GM12872 (cell line): ENCODE measurements at regions not wholly inside any gene's neighbourhood (a gene's known extent, or its start where the extent isn't known, plus 50 kb on each side); places are given as distances from the start of the nearest gene placed in this dataset.

Experiments
- TF ChIP-seq, protein P1 (sequence below): IDR thresholded peaks from 3 replicates; pipeline ENCODE4 v1.5.1; 2011; ENCODE audit warnings: low read depth, mild to moderate bottlenecking, low read length, moderate library complexity; ENCODE audit not compliant: insufficient read depth

DNA sequence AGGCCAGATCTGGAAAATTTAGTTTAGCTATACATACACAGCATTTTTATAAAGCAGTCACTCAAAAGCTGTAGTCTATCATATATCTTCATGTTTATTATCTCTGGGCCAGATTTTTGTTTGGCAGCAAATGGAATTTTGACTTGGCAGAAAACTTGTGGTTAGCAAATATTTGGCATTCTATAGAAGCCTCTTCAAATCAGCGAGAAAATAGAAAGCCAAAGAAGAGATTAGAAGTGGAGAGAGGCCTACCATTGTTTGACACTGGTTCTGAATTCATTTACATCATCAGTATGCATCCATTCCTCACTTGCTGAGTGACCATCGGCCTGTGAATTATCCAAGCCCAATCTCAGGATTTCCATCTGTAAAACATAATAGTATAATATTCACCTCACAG lies 1077.6 kb downstream of the GALC start:
- TF ChIP-seq, protein P1, sequence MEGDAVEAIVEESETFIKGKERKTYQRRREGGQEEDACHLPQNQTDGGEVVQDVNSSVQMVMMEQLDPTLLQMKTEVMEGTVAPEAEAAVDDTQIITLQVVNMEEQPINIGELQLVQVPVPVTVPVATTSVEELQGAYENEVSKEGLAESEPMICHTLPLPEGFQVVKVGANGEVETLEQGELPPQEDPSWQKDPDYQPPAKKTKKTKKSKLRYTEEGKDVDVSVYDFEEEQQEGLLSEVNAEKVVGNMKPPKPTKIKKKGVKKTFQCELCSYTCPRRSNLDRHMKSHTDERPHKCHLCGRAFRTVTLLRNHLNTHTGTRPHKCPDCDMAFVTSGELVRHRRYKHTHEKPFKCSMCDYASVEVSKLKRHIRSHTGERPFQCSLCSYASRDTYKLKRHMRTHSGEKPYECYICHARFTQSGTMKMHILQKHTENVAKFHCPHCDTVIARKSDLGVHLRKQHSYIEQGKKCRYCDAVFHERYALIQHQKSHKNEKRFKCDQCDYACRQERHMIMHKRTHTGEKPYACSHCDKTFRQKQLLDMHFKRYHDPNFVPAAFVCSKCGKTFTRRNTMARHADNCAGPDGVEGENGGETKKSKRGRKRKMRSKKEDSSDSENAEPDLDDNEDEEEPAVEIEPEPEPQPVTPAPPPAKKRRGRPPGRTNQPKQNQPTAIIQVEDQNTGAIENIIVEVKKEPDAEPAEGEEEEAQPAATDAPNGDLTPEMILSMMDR, result no peak

DNA sequence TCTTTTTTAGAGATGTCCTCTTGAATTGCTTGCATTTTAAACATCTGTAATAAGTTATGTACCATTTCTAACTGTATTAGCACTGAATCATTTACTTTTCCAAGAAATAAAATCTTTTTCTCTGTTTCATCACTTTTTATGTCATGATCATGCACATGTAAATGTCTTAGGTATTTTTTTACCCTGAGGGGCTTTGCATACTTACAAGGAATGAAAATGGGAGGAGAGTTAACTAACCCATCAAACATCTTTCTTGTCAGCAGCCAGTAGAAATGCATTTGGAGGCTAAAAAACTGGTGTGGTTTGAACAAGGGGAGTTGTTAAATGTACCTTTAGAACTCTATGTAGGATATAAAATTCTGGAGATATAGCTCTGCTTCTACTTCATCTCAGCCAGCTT lies 1080.3 kb downstream of the GALC start:
- TF ChIP-seq, protein P1, result no peak

DNA sequence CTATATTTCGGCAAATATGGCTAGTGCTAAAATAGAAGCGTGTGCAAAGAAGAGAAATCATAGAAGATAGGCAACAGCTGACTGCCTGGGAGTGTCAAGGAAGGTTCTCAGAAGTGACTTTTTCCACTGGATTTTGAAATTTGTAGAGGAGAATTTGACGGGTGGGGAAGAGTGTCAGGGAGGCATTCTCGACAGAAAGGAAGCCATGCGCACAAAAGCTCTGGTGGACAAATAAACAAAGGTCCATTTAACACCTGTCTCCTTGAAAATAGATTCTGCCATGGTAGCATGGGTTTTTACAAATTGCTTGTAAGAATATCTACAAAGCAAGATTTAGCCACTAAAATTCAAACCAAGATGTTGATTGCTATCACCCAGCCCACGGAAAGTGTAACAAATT lies 1081.5 kb downstream of the GALC start:
- TF ChIP-seq, protein P1, result no peak

GRCh38 chr14:86902176-86902950 lies 1090.6 kb downstream of the GALC start:
- TF ChIP-seq, protein P1, result no peak

GRCh38 chr14:86897704-86898513 lies 1095.1 kb downstream of the GALC start:
- TF ChIP-seq, protein P1, result no peak

GRCh38 chr14:86897224-86897623 lies 1095.8 kb downstream of the GALC start:
- TF ChIP-seq, protein P1, result no peak

DNA sequence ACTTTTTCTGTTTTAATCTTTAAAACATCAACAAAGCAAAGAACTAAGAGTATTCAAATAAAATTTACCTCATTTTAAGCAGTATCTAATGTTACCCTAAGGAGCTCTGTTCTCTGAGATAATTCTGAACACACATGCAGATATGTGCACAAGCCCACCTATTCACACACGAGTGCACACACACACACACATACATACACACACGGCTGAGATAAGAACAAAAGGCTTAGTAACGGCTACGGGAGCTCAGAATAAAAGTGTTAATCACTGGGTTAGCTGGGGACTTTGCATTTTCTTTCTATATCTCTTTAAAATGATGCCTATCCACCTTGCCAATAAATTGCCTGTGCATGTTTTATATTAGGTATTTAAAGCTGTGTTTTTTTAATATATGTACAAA lies 1096.3 kb downstream of the GALC start:
- TF ChIP-seq, protein P1, result no peak
